HG03558 (cell line): ENCODE measurements at regions not wholly inside any gene's neighbourhood (a gene's known extent, or its start where the extent isn't known, plus 50 kb on each side); places are given as distances from the start of the nearest gene placed in this dataset.
"Not testable (repeated sequence)": the region's sequence is repeated elsewhere in the genome, so short reads cannot be mapped to it uniquely, and the experiment has no call there.

Experiments used
- ATAC-seq: cut with Tn5 transposase; IDR thresholded peaks from one replicate; pipeline ENCODE4 v1.9.1; 2021; ENCODE audit warnings: moderate number of reproducible peaks; ENCODE audit not compliant: unreplicated experiment; ENCODE audit errors: extremely low read depth

GRCh38 chr5:8824371-8824770, 721.5 kb downstream of the SEMA5A start:
- ATAC-seq: no peak

- no peak for ATAC-seq
Measured at GRCh38 chr5:8825139-8825757, 720.6 kb downstream of the SEMA5A start.

GRCh38 chr5:8826508-8826907, 719.4 kb downstream of the SEMA5A start:
- ATAC-seq: no peak

- ATAC-seq: no peak
Measured at GRCh38 chr5:8827696-8828095, 718.2 kb downstream of the SEMA5A start.

GRCh38 chr5:8828596-8829322, 717.1 kb downstream of the SEMA5A start:
- no peak for ATAC-seq

- ATAC-seq: no peak
Measured at GRCh38 chr5:8829323-8830029, 716.4 kb downstream of the SEMA5A start.

- no peak for ATAC-seq
Measured at GRCh38 chr5:8831251-8831650, 714.6 kb downstream of the SEMA5A start.

- no peak for ATAC-seq
Measured at GRCh38 chr5:8831854-8832253, 714.0 kb downstream of the SEMA5A start.

GRCh38 chr5:8839361-8840055, 706.4 kb downstream of the SEMA5A start:
- no peak for ATAC-seq

GRCh38 chr5:8840237-8840636, 705.6 kb downstream of the SEMA5A start:
- no peak for ATAC-seq

GRCh38 chr5:8840746-8841145, 705.1 kb downstream of the SEMA5A start:
- not testable (repeated sequence) for ATAC-seq

- no peak for ATAC-seq
Measured at GRCh38 chr5:8842971-8843551, 702.8 kb downstream of the SEMA5A start.

- no peak for ATAC-seq
Measured at GRCh38 chr5:8843771-8844170, 702.1 kb downstream of the SEMA5A start.

GRCh38 chr5:8844206-8844605, 701.7 kb downstream of the SEMA5A start:
- no peak for ATAC-seq

- no peak for ATAC-seq
Measured at GRCh38 chr5:8844847-8845246, 701.0 kb downstream of the SEMA5A start.

- no peak for ATAC-seq
Measured at GRCh38 chr5:8845296-8845695, 700.6 kb downstream of the SEMA5A start.

- no peak for ATAC-seq
Measured at GRCh38 chr5:8848366-8848765, 697.5 kb downstream of the SEMA5A start.

- no peak for ATAC-seq
Measured at GRCh38 chr5:8848997-8849594, 696.8 kb downstream of the SEMA5A start.

- ATAC-seq: no peak
Measured at GRCh38 chr5:8851101-8851500, 694.8 kb downstream of the SEMA5A start.

- no peak for ATAC-seq
Measured at GRCh38 chr5:8857051-8857450, 688.8 kb downstream of the SEMA5A start.
